GM21737 (cell line): ENCODE measurements at regions not wholly inside any gene's neighbourhood (a gene's known extent, or its start where the extent isn't known, plus 50 kb on each side); places are given as distances from the start of the nearest gene placed in this dataset.
"Not testable (repeated sequence)": the region's sequence is repeated elsewhere in the genome, so short reads cannot be mapped to it uniquely, and the experiment has no call there.

Source experiments
- ATAC-seq: cut with Tn5 transposase; IDR thresholded peaks from one replicate; pipeline ENCODE4 v1.9.1; 2021; ENCODE audit warnings: mild to moderate bottlenecking, moderate library complexity; ENCODE audit not compliant: unreplicated experiment

DNA sequence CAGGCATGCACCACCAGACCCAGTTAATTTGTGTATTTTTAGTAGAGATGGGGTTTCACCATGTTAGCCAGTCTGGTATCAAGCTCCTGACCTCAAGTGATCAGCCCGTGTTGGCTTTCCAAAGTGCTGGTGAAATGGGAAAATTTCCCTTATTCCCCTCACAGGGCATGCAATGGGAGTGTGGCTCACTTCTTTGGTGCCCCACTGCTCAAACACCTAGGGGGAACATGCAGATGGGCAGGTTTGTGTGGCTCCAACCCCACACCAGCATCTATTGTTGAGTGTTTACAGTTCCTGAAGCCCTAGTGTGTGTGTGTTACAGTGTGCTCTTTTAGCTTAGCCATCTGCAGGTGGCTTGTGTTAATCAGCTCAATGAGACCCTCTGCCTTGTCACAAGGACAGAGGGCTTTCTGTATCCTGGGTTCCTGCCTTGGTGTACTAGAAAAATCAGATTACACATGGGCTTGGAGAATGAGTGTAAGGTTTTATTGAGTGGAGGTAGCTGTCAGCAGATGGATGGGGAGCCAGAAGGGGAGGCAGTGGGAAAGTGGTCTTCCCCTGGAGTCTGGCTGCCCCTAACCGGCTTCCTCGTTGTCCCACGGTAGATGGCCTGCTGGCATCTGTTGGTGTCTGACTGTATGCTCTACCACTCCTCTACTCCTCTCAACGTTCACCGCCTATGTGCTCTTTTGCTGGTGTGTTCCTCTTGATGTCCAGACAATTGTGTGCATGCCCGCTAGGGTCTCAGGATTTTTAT, 248.1 kb upstream of the CBLB start:
- ATAC-seq = no peak

DNA sequence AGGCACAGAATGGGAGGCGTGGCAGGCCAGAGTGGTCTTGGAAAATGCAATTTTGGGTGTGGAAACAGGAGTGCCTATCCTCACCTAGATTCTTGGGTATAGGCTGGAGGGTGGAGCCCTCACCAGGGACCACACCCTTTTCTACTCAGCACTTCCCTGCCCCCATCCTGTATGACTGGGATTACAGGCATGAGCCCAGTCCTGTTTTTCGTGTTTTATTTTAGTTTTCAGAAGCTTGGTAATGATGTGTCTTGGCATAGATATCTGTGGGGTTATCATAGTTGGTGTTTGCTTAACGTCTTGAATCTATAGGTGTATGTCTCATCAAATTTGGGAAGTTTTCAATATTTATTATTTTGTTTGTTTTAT, 248.7 kb upstream of the CBLB start:
- ATAC-seq = no peak

DNA sequence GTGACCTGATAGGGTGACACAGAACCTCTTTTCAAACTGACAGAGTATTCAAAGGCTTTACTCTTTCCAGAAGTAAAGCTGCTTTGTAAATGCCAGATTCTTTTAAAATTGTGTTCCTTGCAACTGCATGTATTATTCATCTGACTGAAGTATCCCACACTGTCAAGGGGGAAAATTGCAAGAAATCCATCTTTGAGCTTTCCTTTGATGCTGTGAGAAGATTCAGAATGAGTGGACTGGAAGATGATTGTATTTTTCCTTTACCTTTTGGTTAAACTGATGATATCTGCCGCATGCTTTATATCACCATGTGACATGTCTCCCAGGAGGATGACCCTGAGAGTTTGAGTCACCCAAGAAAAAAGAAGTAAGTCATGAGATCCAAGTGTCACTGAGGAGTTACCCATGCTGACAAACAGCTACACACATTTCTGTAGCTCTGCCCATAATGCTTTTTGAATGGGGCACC, 250.8 kb upstream of the CBLB start:
- ATAC-seq = no peak

DNA sequence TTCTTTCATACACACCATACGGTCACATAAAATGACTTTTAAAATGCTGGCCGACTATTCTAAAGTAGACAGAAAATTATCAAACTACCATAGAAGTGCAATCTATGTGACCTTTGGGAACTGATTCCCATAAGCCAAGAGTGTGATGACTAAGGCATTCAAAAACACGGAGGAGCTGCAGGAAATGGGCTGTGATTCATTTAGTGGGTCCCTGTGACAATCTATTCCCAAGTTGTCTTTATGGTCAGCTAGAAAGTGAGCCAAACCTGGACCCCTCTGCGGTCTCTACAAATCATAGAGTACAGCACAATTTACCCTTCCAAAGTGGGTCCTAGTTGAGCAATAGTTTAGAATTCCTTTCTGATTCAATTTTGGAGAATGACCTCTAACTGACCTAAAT, 251.5 kb upstream of the CBLB start:
- no peak for ATAC-seq

DNA sequence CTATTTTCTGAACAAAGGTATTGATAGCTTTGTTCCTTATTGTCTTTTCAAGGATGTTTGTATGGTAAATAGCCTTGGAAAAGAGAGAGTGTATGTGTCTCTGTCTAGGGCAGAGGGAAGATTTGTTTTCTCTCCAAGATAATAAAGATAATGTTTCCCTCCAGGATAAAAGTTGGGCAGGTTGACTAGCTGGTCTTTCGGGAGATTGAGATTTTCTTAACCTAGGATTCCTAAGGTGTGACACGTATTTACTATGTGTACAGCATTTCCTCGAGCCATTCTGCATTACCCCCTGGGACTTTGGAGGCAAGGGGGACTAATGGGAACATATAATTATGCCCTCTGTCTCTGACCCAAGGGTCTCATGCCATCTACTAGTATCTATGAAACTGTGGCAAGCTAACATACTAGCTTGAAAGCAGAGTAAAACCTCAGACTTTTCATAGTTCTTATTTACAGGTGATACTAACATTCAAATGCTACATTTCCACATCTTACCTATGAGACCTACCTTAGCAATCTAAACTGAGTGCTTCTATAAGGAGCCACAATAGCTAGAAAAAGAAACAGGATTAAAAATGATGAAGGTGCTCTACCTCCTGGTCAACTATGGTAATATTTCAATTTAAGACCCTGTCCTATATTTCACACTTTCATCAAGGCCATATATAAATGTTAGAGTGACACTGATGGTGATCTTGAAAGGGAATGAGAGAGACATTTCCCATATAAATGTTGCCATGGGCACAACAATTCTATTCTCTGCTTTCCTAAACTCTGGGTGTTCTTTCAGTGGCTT, 252.9 kb upstream of the CBLB start:
- ATAC-seq = no peak

DNA sequence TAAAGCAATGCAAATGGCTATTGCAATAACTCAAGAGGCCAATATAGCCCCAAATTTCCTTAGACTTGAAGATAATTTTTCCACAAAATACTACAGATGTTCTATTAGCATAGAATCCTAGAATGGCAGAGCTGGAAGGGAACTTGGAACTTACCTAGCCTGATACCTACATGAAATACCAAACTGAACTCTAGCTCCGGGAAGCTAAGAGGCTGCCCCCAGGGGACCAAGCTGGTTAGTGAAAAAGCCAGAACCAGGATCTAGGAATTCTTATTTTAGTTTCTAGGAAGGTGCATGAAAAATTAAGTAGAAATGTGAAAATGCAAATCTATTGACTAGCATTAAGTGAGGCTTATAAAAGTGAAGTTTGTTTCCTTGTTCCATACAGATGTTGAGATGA, 256.0 kb upstream of the CBLB start:
- no peak for ATAC-seq

DNA sequence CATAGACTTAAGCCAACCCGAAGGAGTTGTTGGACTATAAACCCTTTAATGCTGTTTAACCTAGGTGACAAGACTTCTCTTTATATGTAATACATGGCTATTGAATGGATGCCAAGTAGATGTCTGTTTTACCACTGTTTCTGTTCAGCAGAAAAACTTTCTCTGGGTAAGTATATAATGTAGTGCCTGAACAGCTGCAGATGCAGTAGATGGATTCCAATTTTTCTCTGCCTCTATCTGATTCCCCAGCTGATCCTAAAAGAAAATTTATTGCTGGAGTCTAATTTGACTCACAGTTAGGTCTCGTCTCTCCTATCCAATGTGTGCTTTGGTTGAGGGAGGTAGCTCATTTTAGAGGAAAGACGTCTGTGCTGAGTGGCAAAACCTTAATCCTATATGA, 256.5 kb upstream of the CBLB start:
- ATAC-seq = no peak

DNA sequence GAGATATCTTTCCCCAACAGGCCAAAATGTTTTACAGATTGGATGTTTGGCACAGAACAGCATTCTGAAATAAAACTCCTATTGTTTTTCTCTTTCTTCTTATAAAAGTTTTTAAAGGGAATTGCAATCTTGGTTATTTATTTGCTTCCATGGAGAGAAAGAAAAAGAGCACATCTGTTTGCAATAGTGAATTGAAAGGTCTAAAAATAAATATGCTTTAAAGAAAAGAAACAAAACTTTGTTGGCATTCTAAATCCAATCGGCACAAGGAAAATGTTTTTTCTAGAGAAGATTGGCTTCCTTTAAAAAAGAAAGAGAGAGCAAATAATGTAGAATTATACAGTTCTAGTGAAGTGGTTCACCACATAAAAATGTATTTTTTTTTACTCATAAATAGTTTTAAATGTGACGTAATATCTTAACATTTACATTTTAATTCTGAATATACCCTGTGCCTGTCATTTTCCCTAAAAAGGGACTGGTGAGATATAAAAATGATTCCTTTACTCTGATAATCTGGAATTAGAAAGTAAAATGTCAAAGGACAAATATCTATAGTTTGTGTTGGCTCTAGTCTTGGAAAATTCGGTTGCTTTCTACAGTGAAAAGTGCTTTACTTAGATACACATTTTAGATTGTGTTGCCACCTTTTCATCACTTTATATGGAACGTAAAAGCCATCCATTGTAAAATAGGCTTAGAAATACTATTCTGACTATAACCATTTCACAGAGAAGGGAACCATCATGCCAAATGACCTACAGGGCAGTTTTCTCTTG, 257.4 kb upstream of the CBLB start:
- no peak for ATAC-seq

DNA sequence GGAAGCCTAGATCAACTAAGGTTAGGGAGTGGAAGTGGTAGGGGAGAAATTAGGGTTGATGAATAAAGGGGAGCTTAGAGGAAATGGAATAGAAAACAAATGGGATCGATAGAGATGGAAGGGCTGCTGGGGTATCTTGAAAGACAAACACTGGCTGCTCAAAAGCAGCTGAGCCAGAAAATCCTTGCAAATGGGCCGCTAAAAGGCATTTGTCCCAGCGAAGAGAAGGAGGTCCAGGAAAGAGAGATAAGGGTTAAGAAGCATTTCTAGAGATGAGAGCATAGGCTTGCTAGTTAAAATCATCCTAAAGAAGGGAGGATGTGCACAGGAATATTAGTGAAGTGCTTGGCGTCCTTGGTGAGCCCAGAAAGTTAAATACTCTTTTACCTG, 258.0 kb upstream of the CBLB start:
- ATAC-seq = no peak

DNA sequence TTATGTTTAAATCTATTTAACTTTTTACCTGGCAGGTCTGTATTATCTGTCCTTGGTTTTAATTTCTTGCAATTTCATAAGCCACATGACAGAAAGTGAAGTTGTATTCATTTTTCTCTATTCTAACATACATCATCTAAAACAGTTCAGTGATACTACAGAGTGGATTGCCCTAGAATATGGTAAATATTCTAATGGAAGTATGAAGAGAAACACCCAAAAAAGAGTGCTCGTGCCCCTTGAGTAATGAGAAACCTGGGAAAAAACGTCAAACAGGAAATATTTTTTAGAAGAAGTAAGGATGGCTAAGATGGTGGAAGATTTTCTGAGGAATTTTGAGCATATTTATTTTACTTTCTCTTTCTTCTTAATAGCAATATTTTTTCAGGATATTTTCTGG, 261.1 kb upstream of the CBLB start:
- no peak for ATAC-seq

DNA sequence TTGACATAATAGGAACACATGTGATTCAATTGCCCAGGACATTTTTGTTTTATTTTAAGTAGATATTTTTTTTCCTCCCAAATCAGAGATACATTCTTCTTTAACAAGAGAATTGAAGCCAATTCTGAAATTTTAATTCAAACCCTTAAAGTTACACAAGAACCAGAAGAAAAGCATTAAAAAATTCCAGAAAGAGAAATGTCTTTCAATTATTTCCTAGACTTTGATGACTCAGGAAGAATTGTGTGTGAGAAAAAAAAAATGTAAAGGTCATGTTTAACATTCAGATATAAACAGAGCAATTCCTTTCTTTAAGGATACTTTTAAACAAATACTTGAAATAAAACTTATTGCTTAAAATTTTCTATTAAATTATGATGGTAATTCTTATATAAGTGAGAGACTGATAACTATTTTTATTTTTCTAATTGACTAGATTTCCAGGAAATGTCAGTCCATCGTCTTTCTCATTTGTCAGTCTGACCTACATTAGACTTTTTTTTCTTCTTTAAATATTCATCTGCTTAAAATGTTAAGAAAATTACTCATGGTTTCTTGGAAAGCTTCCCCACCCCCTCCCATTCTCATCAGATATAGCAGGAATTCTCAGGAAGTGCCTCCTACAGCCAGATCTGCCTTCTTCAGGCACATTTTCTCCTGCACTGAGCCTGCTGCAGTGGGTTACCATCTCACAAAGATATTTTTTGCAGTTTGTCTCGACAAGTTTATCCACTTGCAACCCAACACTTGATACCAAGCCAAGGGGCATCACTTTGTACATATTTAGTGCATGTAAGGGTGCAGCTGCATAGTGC, 261.8 kb upstream of the CBLB start:
- ATAC-seq = no peak

DNA sequence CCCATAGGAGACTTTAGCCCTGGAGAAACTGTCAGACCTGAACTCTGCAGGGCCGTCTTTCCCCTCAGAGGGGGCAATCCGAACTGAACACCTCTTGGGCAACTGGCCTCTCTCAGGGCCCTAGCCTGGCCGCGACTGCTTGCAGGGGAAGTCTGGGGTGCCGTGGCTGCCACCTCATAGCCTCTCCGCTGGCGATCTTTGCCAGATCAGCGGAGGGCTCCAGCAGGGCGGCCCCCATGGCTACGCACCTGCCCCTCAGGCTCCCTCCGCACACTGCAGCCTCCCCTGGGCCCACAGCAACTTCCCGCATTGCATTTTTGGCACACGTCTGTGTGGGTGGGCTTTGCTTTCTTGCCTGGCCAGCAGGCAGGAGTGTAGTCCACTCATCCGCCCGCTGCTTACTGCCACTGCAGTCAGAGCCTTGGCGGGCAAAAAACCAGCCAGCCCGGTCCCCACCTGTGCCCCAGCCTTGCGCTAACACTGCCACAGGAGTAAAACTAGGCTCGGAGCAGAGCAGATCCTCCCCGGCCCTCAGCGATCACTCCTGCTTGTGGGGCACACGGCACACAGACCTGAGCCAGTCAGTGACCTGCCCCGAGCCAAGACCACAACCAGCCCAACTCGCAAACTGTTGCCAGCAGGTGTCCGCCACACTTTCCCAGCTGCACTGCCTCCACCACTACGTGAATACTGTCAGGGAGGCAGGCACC, 266.8 kb upstream of the CBLB start:
- no peak for ATAC-seq

DNA sequence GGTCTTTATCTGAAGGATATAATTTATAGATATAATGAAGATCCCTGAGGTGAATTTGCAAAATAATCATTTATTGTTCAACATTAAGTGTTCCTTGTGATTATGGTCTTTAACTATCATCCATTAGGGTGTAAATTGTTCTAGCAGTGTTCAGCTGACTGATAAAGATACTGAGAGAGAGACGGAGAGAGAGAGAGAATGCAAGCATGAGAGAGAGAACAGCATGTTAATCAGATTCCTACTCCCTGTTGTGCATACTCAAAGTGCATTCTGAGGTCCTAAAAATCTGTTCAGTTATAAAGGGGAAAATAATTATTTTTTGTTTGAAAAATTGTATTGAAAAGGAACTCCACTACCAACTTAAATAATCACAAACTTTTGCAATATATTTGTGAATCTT, 271.0 kb upstream of the CBLB start:
- no peak for ATAC-seq

DNA sequence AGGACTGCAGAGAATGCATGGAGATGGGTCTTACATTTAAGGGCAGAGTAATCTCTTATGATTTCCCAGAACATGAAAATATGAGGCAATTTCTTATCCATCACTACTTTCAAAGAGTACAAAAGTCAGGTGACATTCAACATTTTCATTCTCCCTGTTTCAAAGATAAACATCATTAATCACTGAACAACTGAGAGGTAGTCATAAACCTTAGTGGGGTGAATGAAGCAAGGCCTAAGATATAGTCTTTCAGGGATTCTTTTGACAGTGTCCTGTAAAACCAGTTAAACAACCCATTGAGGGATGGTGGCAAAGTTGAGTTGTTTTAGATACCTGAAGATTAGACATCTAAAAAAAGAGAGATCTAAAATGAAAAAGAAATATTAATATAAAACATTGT, 271.6 kb upstream of the CBLB start:
- no peak for ATAC-seq

DNA sequence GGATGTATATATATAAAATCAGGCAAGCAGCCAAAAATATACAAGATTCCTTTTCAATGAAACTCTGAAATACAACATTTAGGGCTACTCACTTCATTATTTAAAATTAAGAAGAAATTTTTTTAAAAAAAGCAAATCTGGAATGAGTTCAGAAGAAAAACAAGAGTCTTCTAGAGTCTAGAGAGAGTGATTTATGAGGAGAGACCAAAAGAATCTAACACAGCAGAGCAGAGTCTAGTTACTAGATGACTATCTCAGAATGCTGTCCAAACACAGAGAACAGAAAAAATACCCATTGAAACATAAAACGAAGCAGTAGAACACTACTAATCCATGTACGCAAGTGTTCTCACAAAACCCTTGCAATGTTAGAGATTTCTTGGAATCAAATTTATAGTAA, 275.2 kb upstream of the CBLB start:
- no peak for ATAC-seq

DNA sequence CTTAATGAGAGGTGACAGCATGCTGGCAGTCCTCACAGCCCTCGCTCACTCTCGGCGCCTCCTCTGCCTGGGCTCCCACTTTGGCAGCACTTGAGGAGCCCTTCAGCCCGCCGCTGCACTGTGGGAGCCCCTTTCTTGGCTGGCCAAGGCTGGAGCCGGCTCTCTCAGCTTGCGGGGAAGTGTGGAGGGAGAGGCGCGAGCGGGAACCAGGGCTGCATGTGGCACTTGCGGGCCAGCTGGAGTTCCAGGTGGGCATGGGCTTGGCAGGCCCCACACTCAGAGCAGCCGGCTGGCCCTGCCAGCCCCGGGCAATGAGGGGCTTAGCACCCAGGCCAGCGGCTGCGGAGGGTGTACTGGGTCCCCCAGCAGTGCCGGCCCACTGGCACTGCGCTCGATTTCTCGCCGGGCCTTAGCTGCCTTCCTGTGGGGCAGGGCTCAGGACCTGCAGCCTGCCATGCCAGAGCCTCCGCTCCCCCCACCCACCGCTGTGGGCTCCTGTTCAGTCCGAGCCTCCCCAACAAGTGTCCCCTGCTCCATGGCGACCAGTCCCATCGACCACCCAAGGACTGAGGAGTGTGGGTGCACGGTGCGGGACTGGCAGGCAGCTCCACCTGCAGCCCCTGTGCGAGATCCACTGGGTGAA, 279.7 kb upstream of the CBLB start:
- ATAC-seq = not testable (repeated sequence)

DNA sequence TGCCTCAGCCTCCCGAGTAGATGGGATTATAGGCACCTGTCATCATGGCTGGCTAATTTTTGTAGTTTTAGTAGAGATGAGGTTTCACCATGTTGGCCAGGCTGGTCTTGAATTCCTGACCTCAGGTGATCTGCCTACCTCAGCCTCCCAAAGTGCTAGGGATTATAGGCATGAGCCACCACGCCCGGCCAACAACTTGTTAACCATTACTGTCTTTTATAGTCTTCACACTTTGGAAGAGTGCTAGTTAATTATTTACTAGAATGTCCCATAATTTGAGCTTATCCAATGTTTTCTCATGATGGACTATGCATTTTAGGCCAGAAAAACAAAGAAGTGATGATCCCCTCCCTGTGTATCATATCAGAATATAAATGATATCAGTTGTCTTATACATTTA, 288.6 kb upstream of the CBLB start:
- ATAC-seq = no peak

DNA sequence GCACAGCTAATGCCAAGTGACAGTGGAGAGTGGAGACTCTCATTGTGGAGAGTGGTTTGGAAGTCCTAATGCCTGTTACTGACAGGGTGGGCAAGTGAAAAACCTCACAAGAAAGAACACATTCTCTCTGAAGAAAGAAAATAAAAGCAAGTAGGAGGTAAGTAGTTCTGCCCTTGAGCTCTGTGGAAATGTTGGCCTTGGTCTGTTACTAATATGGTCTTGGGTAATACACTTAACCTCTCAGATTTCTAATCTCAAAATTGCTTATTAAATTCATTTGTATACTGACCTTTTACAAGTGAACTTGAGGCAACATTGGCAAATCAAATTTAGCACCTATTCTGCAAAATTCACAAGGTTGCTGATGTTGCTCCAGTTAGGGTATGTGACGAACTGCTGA, 291.6 kb upstream of the CBLB start:
- no peak for ATAC-seq

DNA sequence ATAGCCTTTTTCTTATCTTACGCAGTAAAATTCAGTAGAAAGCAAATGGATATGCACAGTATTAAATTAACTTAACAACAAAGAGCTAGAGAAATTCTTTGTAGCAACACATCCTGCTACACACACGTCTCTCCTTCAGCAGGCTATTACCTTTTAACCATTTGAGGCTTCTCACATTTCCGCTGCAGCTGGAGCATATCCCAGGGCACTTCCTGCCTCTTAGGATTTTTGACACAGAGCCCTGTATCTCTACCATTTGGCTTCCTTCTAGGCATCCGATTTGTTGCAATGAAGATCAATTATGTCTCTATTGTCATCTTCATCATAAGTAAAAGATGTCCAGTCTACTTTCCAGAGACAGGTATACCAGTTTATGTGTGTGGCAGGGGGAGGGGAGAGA, 292.4 kb upstream of the CBLB start:
- ATAC-seq = no peak

DNA sequence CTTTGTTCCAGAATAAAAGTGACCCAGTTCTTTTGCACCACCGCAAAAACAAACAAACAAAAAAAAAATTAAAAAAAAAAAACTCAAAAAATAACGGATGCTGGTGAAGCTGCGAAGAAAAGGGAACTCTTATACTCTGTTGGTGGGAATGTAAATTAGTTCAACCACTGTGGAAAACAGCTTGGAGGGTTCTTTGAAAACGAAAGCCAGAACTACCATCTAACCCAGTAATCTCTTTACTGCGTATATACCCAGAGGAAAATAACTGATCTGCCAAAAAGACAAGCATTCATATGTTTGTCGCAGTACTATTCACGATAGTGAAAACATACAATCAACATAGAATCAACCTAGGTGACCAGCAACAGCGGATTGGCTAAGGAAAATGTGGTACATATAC, 298.9 kb upstream of the CBLB start:
- ATAC-seq = no peak
